ENCODE measurements at regions not wholly inside any gene's neighbourhood (a gene's known extent, or its start where the extent isn't known, plus 50 kb on each side); places are given as distances from the start of the nearest gene placed in this dataset.

DNA sequence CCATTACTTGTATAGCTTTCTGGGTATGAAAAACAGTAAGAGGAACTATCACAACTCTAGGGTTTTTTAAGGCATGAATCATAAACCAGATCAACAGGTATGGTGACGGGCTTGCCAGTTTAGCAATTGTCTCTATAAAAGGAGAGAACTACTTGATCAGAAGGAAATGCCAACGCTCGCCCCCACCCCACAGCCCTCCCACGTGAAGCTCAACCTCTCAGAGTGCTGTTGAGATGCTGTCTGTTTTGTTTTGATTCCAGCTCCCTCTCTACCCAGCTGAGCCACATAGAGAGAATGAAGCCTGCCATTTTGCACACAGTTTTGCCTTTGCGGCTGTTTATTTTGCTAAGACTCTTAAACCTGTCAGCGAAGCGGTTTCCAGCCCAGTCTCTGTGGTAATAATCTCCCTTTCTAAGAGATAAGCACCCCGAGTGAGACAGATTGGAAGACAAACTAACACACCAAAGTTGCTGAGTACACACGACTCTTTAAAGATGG lies 257.9 kb upstream of the ANKRD55 start:
- DNase-seq (ENCODE audit: low read depth in 1 of 2, low spot score in 1 of 2): no peak
- TF ChIP-seq POLR2AphosphoS5 (IDR thresholded peaks at IDR 0.05; ENCODE audit: low read depth) (no peak), SPI1 (IDR thresholded peaks at IDR 0.05; ENCODE audit: borderline replicate concordance, low read depth) (no peak), GABPA (IDR thresholded peaks at IDR 0.05; ENCODE audit: low read depth) (no peak)
- TF ChIP-seq, protein P1, sequence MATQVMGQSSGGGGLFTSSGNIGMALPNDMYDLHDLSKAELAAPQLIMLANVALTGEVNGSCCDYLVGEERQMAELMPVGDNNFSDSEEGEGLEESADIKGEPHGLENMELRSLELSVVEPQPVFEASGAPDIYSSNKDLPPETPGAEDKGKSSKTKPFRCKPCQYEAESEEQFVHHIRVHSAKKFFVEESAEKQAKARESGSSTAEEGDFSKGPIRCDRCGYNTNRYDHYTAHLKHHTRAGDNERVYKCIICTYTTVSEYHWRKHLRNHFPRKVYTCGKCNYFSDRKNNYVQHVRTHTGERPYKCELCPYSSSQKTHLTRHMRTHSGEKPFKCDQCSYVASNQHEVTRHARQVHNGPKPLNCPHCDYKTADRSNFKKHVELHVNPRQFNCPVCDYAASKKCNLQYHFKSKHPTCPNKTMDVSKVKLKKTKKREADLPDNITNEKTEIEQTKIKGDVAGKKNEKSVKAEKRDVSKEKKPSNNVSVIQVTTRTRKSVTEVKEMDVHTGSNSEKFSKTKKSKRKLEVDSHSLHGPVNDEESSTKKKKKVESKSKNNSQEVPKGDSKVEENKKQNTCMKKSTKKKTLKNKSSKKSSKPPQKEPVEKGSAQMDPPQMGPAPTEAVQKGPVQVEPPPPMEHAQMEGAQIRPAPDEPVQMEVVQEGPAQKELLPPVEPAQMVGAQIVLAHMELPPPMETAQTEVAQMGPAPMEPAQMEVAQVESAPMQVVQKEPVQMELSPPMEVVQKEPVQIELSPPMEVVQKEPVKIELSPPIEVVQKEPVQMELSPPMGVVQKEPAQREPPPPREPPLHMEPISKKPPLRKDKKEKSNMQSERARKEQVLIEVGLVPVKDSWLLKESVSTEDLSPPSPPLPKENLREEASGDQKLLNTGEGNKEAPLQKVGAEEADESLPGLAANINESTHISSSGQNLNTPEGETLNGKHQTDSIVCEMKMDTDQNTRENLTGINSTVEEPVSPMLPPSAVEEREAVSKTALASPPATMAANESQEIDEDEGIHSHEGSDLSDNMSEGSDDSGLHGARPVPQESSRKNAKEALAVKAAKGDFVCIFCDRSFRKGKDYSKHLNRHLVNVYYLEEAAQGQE (IDR thresholded peaks at IDR 0.05; ENCODE audit: insufficient replicate concordance, low read depth): no peak
- TF ChIP-seq, protein P2, sequence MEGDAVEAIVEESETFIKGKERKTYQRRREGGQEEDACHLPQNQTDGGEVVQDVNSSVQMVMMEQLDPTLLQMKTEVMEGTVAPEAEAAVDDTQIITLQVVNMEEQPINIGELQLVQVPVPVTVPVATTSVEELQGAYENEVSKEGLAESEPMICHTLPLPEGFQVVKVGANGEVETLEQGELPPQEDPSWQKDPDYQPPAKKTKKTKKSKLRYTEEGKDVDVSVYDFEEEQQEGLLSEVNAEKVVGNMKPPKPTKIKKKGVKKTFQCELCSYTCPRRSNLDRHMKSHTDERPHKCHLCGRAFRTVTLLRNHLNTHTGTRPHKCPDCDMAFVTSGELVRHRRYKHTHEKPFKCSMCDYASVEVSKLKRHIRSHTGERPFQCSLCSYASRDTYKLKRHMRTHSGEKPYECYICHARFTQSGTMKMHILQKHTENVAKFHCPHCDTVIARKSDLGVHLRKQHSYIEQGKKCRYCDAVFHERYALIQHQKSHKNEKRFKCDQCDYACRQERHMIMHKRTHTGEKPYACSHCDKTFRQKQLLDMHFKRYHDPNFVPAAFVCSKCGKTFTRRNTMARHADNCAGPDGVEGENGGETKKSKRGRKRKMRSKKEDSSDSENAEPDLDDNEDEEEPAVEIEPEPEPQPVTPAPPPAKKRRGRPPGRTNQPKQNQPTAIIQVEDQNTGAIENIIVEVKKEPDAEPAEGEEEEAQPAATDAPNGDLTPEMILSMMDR (IDR thresholded peaks at IDR 0.05; ENCODE audit: insufficient read depth, low read length): no peak
- H3K4me3 ChIP-seq (replicated peaks; ENCODE audit: insufficient read depth, low read length): no peak overlapping the region
- H3K27me3 ChIP-seq (ENCODE audit: insufficient read depth, poor library complexity, severe bottlenecking): no peaks in the 10 kb centered on the region
- no peak overlapping the region for H3K27ac ChIP-seq (replicated peaks)

DNA sequence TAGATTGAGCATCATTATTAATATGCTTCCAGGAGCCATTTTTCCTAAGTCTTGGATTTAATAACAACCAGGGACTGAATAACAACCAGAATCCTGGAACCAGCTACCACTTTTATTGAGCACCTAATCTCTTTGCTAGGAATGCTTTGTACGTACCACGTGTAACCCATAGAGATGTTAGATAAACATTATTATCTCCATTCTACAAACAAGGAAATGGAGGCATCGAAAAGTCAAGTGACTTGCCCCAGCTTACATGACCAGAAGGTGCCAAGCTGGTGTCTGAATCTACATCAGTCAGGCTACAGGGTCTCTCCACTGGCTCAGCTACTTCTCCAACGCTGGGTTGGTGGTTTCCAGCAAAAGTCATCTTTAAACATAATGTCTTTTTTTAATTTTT lies 256.1 kb upstream of the ANKRD55 start:
- H3K27me3 ChIP-seq (ENCODE audit: insufficient read depth, poor library complexity, severe bottlenecking): no peaks in the 10 kb centered on the region
- no peak for DNase-seq (ENCODE audit: low read depth in 1 of 2, low spot score in 1 of 2)
- no peak overlapping the region for H3K4me3 ChIP-seq (replicated peaks; ENCODE audit: insufficient read depth, low read length)
- no peak overlapping the region for H3K27ac ChIP-seq (replicated peaks)
- TF ChIP-seq, protein P2 (IDR thresholded peaks at IDR 0.05; ENCODE audit: insufficient read depth, low read length): no peak
- TF ChIP-seq, protein P1 (IDR thresholded peaks at IDR 0.05; ENCODE audit: insufficient replicate concordance, low read depth): no peak
- TF ChIP-seq SPI1 (IDR thresholded peaks at IDR 0.05; ENCODE audit: borderline replicate concordance, low read depth) (no peak), GABPA (IDR thresholded peaks at IDR 0.05; ENCODE audit: low read depth) (no peak), POLR2AphosphoS5 (IDR thresholded peaks at IDR 0.05; ENCODE audit: low read depth) (no peak)

DNA sequence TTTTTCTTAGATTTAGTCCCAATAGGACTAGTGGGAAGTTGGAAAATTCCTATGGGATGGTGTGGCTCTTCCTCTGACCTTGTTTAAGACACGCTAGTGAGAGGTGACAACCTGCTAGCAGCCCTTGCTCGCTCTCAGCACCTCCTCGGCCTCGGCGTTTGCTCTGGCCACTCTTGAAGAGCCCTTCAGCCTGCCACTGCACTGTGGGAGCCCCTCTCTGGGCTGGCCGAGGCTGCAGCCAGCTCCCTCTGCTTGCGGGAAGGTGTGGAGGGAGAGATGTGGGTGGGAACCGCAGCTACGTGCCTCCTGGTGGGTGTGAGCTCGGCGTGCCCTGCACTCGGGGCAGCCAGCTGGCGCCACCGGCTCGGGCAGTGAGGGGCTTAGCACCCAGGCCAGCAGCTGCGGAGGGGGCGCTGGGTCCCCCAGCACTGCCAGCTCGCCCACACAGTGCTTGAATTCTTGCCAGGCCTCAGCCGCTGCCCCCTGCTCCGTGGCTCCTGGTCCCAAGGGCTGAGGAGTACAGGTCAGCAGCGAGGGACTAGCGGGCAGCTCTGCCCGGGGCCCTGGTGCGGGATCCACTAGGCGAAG lies 254.5 kb upstream of the ANKRD55 start:
- TF ChIP-seq, protein P1 (IDR thresholded peaks at IDR 0.05; ENCODE audit: insufficient replicate concordance, low read depth): no peak
- no peak for TF ChIP-seq GABPA (IDR thresholded peaks at IDR 0.05; ENCODE audit: low read depth)
- TF ChIP-seq POLR2AphosphoS5 (IDR thresholded peaks at IDR 0.05; ENCODE audit: low read depth): no peak
- TF ChIP-seq SPI1 (IDR thresholded peaks at IDR 0.05; ENCODE audit: borderline replicate concordance, low read depth): no peak
- TF ChIP-seq, protein P2 (IDR thresholded peaks at IDR 0.05; ENCODE audit: insufficient read depth, low read length): no peak
- DNase-seq (ENCODE audit: low read depth in 1 of 2, low spot score in 1 of 2): no peak
- no peak overlapping the region for H3K27ac ChIP-seq (replicated peaks)
- no peak overlapping the region for H3K4me3 ChIP-seq (replicated peaks; ENCODE audit: insufficient read depth, low read length)
- H3K27me3 ChIP-seq (ENCODE audit: insufficient read depth, poor library complexity, severe bottlenecking): no peaks in the 10 kb centered on the region

Measured in HL-60 (cell line).